Upper lobe of right lung (tissue), 1 donor: ENCODE measurements at regions not wholly inside any gene's neighbourhood (a gene's known extent, or its start where the extent isn't known, plus 50 kb on each side); places are given as distances from the start of the nearest gene placed in this dataset.

Experiments
- ATAC-seq: fragments of 200-7000 bp; cut with Tn5 transposase; one replicate; pipeline ENCODE4 v1.9.1; 2020; ENCODE audit warnings: mild to moderate bottlenecking, moderate library complexity
- DNase-seq: peaks from one replicate; pipeline ENCODE4 v3.0.0-alpha.2; 2020
- H3K27ac ChIP-seq: fragments of 200-600 bp; one replicate; pipeline ENCODE4 v1.8.0; 2022
- H3K27me3 ChIP-seq: fragments of 200-600 bp; one replicate; pipeline ENCODE4 v1.8.0; 2022; ENCODE audit warnings: mild to moderate bottlenecking
- H3K36me3 ChIP-seq: fragments of 200-600 bp; one replicate; pipeline ENCODE4 v1.8.0; 2022
- H3K4me1 ChIP-seq: fragments of 200-600 bp; one replicate; pipeline ENCODE4 v1.8.0; 2022
- H3K4me3 ChIP-seq: fragments of 200-600 bp; one replicate; pipeline ENCODE4 v1.8.0; 2022; ENCODE audit warnings: mild to moderate bottlenecking
- H3K9me3 ChIP-seq: fragments of 200-600 bp; one replicate; pipeline ENCODE4 v1.8.0; 2022
- CTCF ChIP-seq: fragments of 200-600 bp; IDR thresholded peaks from one replicate; pipeline ENCODE4 v1.8.0; 2022; ENCODE audit warnings: antibody characterized with exemption
- intact Hi-C: fragments of 100-400 bp; cut with DNase I; formaldehyde crosslinking; loops from one replicate; pipeline ENCODE4 v1.11.0; 2022
- donor health status: DM: no; HTN: yes; CAD: no; lungs with severe emphysema.

- intact Hi-C loops = no loop called here
- peak; percentile 45 for TF ChIP-seq CTCF
Observed at GRCh38 chrX:102835504-102836146, 101.4 kb upstream of the RAB40AL start.

GRCh38 chrX:102837847-102838246, 99.2 kb upstream of the RAB40AL start:
- H3K4me1 ChIP-seq = no peaks in the 10 kb centered on the region
- TF ChIP-seq CTCF = no peak
- no peak overlapping the region for H3K27ac ChIP-seq
- intact Hi-C loops = no loop called here
- H3K36me3 ChIP-seq = no peaks in the 10 kb centered on the region
- DNase-seq (no peak), ATAC-seq (no peak)
- H3K4me3 ChIP-seq = no peak overlapping the region
- no peaks in the 10 kb centered on the region for H3K9me3 ChIP-seq
- no peaks in the 10 kb centered on the region for H3K27me3 ChIP-seq

More at GRCh38 chrX:102835504-102836146, 101.4 kb upstream of the RAB40AL start:
- Histone ChIP-seq H3K27ac (no peak overlapping the region), H3K4me1 (no peaks in the 10 kb centered on the region), H3K9me3 (no peaks in the 10 kb centered on the region), H3K27me3 (no peaks in the 10 kb centered on the region), H3K4me3 (no peak overlapping the region), H3K36me3 (no peaks in the 10 kb centered on the region)
- DNase-seq (no peak), ATAC-seq (no peak)

- H3K36me3 ChIP-seq = no peaks in the 10 kb centered on the region
- DNase-seq (no peak), ATAC-seq (no peak)
- no peak overlapping the region for H3K4me3 ChIP-seq
- H3K27ac ChIP-seq = no peak overlapping the region
- TF ChIP-seq CTCF = no peak
- intact Hi-C loops = no loop called here
- H3K27me3 ChIP-seq = no peaks in the 10 kb centered on the region
- no peaks in the 10 kb centered on the region for H3K9me3 ChIP-seq
- no peaks in the 10 kb centered on the region for H3K4me1 ChIP-seq
Observed at GRCh38 chrX:102840871-102841705, 96.0 kb upstream of the RAB40AL start.

- ATAC-seq (no peak), DNase-seq (no peak)
- Histone ChIP-seq H3K4me3 (no peak overlapping the region), H3K36me3 (no peaks in the 10 kb centered on the region), H3K27ac (no peak overlapping the region), H3K9me3 (no peaks in the 10 kb centered on the region), H3K4me1 (no peaks in the 10 kb centered on the region), H3K27me3 (no peaks in the 10 kb centered on the region)
- intact Hi-C loops = no loop called here
- no peak for TF ChIP-seq CTCF
Observed at GRCh38 chrX:102841706-102842003, 95.4 kb upstream of the RAB40AL start.

- H3K4me1 ChIP-seq = no peaks in the 10 kb centered on the region
- H3K9me3 ChIP-seq = no peaks in the 10 kb centered on the region
- no peaks in the 10 kb centered on the region for H3K27me3 ChIP-seq
- ATAC-seq = no peak
- no peak for DNase-seq
- intact Hi-C loops = no loop called here
- H3K4me3 ChIP-seq = no peak overlapping the region
- H3K27ac ChIP-seq = no peak overlapping the region
- no peaks in the 10 kb centered on the region for H3K36me3 ChIP-seq
- no peak for TF ChIP-seq CTCF
Observed at GRCh38 chrX:102845020-102845419, 92.1 kb upstream of the RAB40AL start.
